SU-DHL-6 (cell line): ENCODE measurements at regions not wholly inside any gene's neighbourhood (a gene's known extent, or its start where the extent isn't known, plus 50 kb on each side); places are given as distances from the start of the nearest gene placed in this dataset.

ENCODE experiments used
- CTCF ChIP-seq: fragments of 200-600 bp; sonication (generic); IDR thresholded peaks from one replicate; pipeline ENCODE4 v1.5.1; 2017; ENCODE audit warnings: antibody characterized with exemption, mild to moderate bottlenecking, low read length, moderate library complexity; ENCODE audit not compliant: insufficient read depth, poor library complexity, severe bottlenecking
- EZH2phosphoT487 ChIP-seq: fragments of 200-600 bp; sonication (generic), shearing (Covaris generic); conservative IDR thresholded peaks from 2 replicates; pipeline ENCODE4 v1.6.1; 2018; ENCODE audit warnings: mild to moderate bottlenecking, antibody characterized with exemption, low read length, moderate library complexity, mixed read lengths

GRCh38 chr6:133701633-133702331 lies 187.1 kb upstream of the TCF21 start:
- no peak for TF ChIP-seq CTCF
- TF ChIP-seq EZH2phosphoT487: no peak
